ENCODE measurements at regions not wholly inside any gene's neighbourhood (a gene's known extent, or its start where the extent isn't known, plus 50 kb on each side); places are given as distances from the start of the nearest gene placed in this dataset.

DNA sequence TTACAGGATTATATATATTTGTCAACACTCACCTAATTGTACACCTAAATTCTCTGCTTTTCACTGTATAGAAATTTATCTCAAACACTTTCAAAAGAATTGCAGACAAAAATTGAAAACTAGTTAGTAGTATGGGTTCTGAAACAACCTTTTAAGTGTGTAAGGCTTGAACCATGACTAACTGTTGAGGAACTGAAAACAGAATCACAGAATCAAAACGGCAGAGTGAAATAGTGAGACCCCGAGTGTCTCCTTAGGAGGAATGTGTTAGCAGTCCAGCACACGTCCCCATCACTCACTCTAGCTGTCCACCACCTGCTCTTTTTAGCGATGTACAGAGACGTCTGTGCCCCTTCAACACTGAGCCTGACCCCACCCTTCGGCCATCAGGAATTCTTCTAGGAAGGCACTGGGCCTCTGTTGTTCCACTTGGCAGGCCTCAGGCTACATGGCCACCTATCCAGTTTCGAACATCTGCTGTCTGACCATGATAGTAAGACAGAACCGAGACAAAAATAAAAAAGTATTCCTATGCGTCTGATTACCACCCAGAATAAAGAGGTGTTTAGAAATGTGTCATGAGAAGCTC, 227.4 kb downstream of the C6orf118 start:
- H3K56ac ChIP-seq (ENCODE audit: extremely low read depth, insufficient read depth, low read length): no peak overlapping the region
- no peaks in the 10 kb centered on the region for H4K20me1 ChIP-seq (ENCODE audit: insufficient read depth, low read length)
- H2AFZ ChIP-seq (replicated peaks; ENCODE audit: low read length, poor library complexity): no peak overlapping the region
- no peak for ATAC-seq (ENCODE audit: low read depth)
- no peak overlapping the region for H2BK20ac ChIP-seq (ENCODE audit: low read depth, low read length)
- H3K36me3 ChIP-seq (ENCODE audit: control insufficient read depth, insufficient read depth, low read length): no peaks in the 10 kb centered on the region
- 100% methylated on average over 1 of the region's 9 CpGs; no CpG with 5 or more reads in 1 of the 2 experiments for WGBS, 2 experiments (ENCODE audit: extremely low coverage in 2 of 2, insufficient read length in 1 of 2)
- no peak overlapping the region for H2BK120ac ChIP-seq (ENCODE audit: low read depth, low read length)
- H3K4me2 ChIP-seq (ENCODE audit: low read depth, low read length): no peak overlapping the region
- no peak overlapping the region for H3K4me3 ChIP-seq (ENCODE audit: insufficient read depth, low read depth, low read length)
- H4K91ac ChIP-seq (ENCODE audit: insufficient read depth, low read depth, low read length): no peak overlapping the region
- BruUV-seq (replicated peaks): no TSS peak
- ChIA-PET POLR2A (ENCODE audit: unreplicated experiment) (no interaction called here), CTCF (no interaction called here)
- intact Hi-C loops (cut with micrococcal nuclease): no loop called here
- in situ Hi-C loops (cut with MboI; ENCODE audit: low sequenced_read_pairs): no loop called here
- H4K5ac ChIP-seq (ENCODE audit: low read depth, low read length): no peak overlapping the region
- H3K23ac ChIP-seq (ENCODE audit: low read depth, low read length): no peak overlapping the region
- no peak overlapping the region for H2AK5ac ChIP-seq (ENCODE audit: low read depth, low read length)
- no peak overlapping the region for H3K9ac ChIP-seq (ENCODE audit: low read depth, low read length)
- no peak overlapping the region for H2BK5ac ChIP-seq (ENCODE audit: low read depth, low read length, poor library complexity, severe bottlenecking)
- H3K14ac ChIP-seq (replicated peaks; ENCODE audit: low read depth, low read length): no peak overlapping the region
- H3K79me1 ChIP-seq (ENCODE audit: low read depth in 1 of 2, low read length in 2 of 2): no peaks in the 10 kb centered on the region
- no peak overlapping the region for H3K18ac ChIP-seq (ENCODE audit: low read depth, low read length)
- TF ChIP-seq, protein P1, sequence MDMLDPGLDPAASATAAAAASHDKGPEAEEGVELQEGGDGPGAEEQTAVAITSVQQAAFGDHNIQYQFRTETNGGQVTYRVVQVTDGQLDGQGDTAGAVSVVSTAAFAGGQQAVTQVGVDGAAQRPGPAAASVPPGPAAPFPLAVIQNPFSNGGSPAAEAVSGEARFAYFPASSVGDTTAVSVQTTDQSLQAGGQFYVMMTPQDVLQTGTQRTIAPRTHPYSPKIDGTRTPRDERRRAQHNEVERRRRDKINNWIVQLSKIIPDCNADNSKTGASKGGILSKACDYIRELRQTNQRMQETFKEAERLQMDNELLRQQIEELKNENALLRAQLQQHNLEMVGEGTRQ (IDR thresholded peaks at IDR 0.05; ENCODE audit: low read depth, low read length): no peak
- TF ChIP-seq CHD1 (IDR thresholded peaks at IDR 0.05; ENCODE audit: low read depth, low read length) (no peak), RCOR1 (IDR thresholded peaks at IDR 0.05; ENCODE audit: insufficient replicate concordance, low read length) (no peak), CTCF (conservative IDR thresholded peaks at IDR 0.05; ENCODE audit: low read depth, low read length) (no peak), MXI1 (IDR thresholded peaks at IDR 0.05; ENCODE audit: borderline replicate concordance, low read depth, low read length) (no peak), FOS (IDR thresholded peaks at IDR 0.05; ENCODE audit: low read depth, low read length) (no peak), SMC3 (IDR thresholded peaks at IDR 0.05; ENCODE audit: low read depth, low read length) (no peak), MAFK (IDR thresholded peaks at IDR 0.05; ENCODE audit: low read depth, low read length) (no peak), RFX5 (IDR thresholded peaks at IDR 0.05; ENCODE audit: low read depth, low read length) (no peak), RAD21 (IDR thresholded peaks at IDR 0.05; ENCODE audit: low read length) (no peak), MAZ (IDR thresholded peaks at IDR 0.05; ENCODE audit: borderline replicate concordance, low read depth, low read length) (no peak), ELK1 (IDR thresholded peaks at IDR 0.05; ENCODE audit: borderline replicate concordance, low read depth, low read length) (no peak), NFE2L2 (IDR thresholded peaks at IDR 0.05; ENCODE audit: low read depth, low read length) (no peak), POLR2A (IDR thresholded peaks at IDR 0.05; ENCODE audit: low read depth, low read length) (no peak)
- H2BK15ac ChIP-seq (ENCODE audit: low read depth, low read length): no peak overlapping the region
- no peaks in the 10 kb centered on the region for H3K9me1 ChIP-seq (ENCODE audit: insufficient read depth, low read length)
- H3K4ac ChIP-seq (ENCODE audit: low read depth, low read length): no peak overlapping the region
- no peaks in the 10 kb centered on the region for H3K4me1 ChIP-seq (ENCODE audit: control insufficient read depth, insufficient read depth, low read length)
- peaks cover 10% of the 10 kb centered on the region for H3K9me3 ChIP-seq (ENCODE audit: control insufficient read depth, insufficient read depth, low read length)
- no peaks in the 10 kb centered on the region for H3K27me3 ChIP-seq (ENCODE audit: control insufficient read depth, insufficient read depth, low read length)
- DNase-seq: no peak
- H4K8ac ChIP-seq (ENCODE audit: low read depth in 2 of 2, low read length in 2 of 2): no peak overlapping the region
- no peak overlapping the region for H3K27ac ChIP-seq (ENCODE audit: insufficient read depth, low read length)
- H2AK9ac ChIP-seq (replicated peaks; ENCODE audit: low read depth, low read length, poor library complexity): no peak overlapping the region
- dilution Hi-C loops (cut with HindIII; ENCODE audit: low sequenced_read_pairs, unreplicated experiment): no loop called here

Measured in IMR-90 (cell line).